Trophoblast cell (in vitro differentiated cells and primary cell): ENCODE measurements at regions not wholly inside any gene's neighbourhood (a gene's known extent, or its start where the extent isn't known, plus 50 kb on each side); places are given as distances from the start of the nearest gene placed in this dataset.

ENCODE experiments used
- DNase-seq, 2 donors: peaks; one replicate each; pipeline ENCODE4 v3.0.0-alpha.2; 2016
- H2AFZ ChIP-seq: 2 replicates; pipeline ENCODE4 v1.6.1; 2013; ENCODE audit warnings: low read length, moderate library complexity, mild to moderate bottlenecking; ENCODE audit not compliant: insufficient read depth, poor library complexity
- H2AK5ac ChIP-seq: 2 replicates; pipeline ENCODE4 v1.6.1; 2013; ENCODE audit warnings: mild to moderate bottlenecking, low read length
- H2BK120ac ChIP-seq: 2 replicates; pipeline ENCODE4 v1.6.1; 2013; ENCODE audit warnings: low read length, mild to moderate bottlenecking, moderate library complexity; ENCODE audit not compliant: insufficient read depth, poor library complexity
- H2BK12ac ChIP-seq: 2 replicates; pipeline ENCODE4 v1.6.1; 2013; ENCODE audit warnings: mild to moderate bottlenecking, low read length, moderate library complexity
- H2BK5ac ChIP-seq: 2 replicates; pipeline ENCODE4 v1.6.1; 2013; ENCODE audit warnings: low read length, low read depth, moderate library complexity, mild to moderate bottlenecking; ENCODE audit not compliant: poor library complexity
- H3K14ac ChIP-seq: 2 replicates; pipeline ENCODE4 v1.6.1; 2013; ENCODE audit warnings: mild to moderate bottlenecking, low read length
- H3K18ac ChIP-seq: 2 replicates; pipeline ENCODE4 v1.6.1; 2013; ENCODE audit warnings: mild to moderate bottlenecking, low read length
- H3K23ac ChIP-seq: 2 replicates; pipeline ENCODE4 v1.6.1; 2013; ENCODE audit warnings: low read length
- H3K27ac ChIP-seq: 2 replicates; pipeline ENCODE4 v1.5.1; 2013; ENCODE audit warnings: low read depth, mild to moderate bottlenecking, inconsistent platforms, low read length, moderate library complexity
- H3K27me3 ChIP-seq: 2 replicates; pipeline ENCODE4 v1.6.1; 2013; ENCODE audit warnings: inconsistent platforms, mild to moderate bottlenecking, low read length, moderate library complexity; ENCODE audit not compliant: insufficient read depth
- H3K36me3 ChIP-seq, 2 experiments: 1 replicate in 1 of 2; 2 replicates in 1 of 2; pipeline ENCODE4 v1.6.1; 2013; ENCODE audit warnings: low read length in 2 of 2, mild to moderate bottlenecking in 2 of 2, moderate library complexity in 1 of 2; ENCODE audit not compliant: insufficient read depth in 2 of 2, control insufficient read depth in 1 of 2
- H3K4ac ChIP-seq: 2 replicates; pipeline ENCODE4 v1.6.1; 2013; ENCODE audit warnings: low read depth, mild to moderate bottlenecking, low read length, moderate library complexity
- H3K4me1 ChIP-seq, 2 experiments: 1 replicate in 1 of 2; 2 replicates in 1 of 2; pipeline ENCODE4 v1.6.1; 2013; ENCODE audit warnings: low read length in 2 of 2, mild to moderate bottlenecking in 2 of 2, moderate library complexity in 1 of 2; ENCODE audit not compliant: insufficient read depth in 2 of 2, control insufficient read depth in 1 of 2
- H3K4me2 ChIP-seq: 2 replicates; pipeline ENCODE4 v1.6.1; 2013; ENCODE audit warnings: inconsistent platforms, mild to moderate bottlenecking, low read length, moderate library complexity
- H3K4me3 ChIP-seq: 2 replicates; pipeline ENCODE4 v1.5.1; 2013; ENCODE audit warnings: mild to moderate bottlenecking, low read depth, low read length, inconsistent platforms
- H3K79me1 ChIP-seq: one replicate; pipeline ENCODE4 v1.6.1; 2013; ENCODE audit warnings: low read length
- H3K79me2 ChIP-seq: 2 replicates; pipeline ENCODE4 v1.6.1; 2013; ENCODE audit warnings: low read length, mild to moderate bottlenecking; ENCODE audit not compliant: control insufficient read depth, insufficient read depth, poor library complexity
- H3K9ac ChIP-seq: 2 replicates; pipeline ENCODE4 v1.6.1; 2013; ENCODE audit warnings: mild to moderate bottlenecking, low read length
- H3K9me3 ChIP-seq: 2 replicates; pipeline ENCODE4 v1.6.1; 2013; ENCODE audit warnings: low read depth, mild to moderate bottlenecking, control low read depth, inconsistent platforms, low read length; ENCODE audit not compliant: insufficient read depth
- H4K12ac ChIP-seq: 2 replicates; pipeline ENCODE4 v1.6.1; 2013; ENCODE audit warnings: low read depth, mild to moderate bottlenecking, low read length, moderate library complexity
- H4K8ac ChIP-seq: 2 replicates; pipeline ENCODE4 v1.6.1; 2013; ENCODE audit warnings: low read depth, mild to moderate bottlenecking, low read length, moderate library complexity
- H4K91ac ChIP-seq: one replicate; pipeline ENCODE4 v1.6.1; 2013; ENCODE audit warnings: low read depth, mild to moderate bottlenecking, low read length, moderate library complexity
- WGBS: extraction: QIAGEN DNeasy Blood & Tissue Kit; methylation state at CpG from one replicate; pipeline ENCODE4 v1.1.7; 2013; ENCODE audit warnings: missing lambda C conversion rate; ENCODE audit not compliant: insufficient read length, insufficient coverage; ENCODE audit errors: extremely low coverage; 5-methylcytosine and 5-hydroxymethylcytosine counted together

DNA sequence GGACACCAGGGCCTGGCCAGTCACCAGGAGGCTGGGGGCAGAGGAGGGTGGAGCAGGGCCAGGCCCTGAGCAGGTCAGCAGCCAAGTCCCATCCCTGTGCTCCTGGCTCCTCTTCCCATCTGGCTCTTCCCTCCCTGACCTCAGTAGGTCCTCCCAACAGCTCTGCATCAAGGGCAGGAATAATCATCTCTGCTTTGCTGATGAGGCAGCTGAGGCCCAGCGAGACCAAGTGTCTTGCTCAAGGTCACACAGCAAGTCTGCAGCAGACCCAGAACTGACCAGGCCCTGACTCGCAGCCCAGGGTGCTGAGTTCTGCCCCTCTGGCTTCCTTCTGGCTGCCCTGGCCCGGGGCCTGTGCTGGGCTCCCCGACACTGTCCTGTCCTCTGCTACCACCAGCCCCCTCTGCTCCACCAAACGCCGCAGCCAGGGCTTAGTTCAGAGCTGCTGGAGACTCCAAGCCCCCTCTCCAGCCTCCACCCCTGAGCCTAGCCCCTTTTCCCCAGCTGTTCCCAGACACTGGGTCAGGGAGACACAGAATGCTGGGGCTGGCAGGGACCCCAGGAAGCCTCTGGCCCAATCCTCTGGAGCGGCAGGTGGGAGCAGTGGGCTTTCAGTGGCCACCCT, 224.9 kb downstream of the PTPRU start:
- Histone ChIP-seq H3K79me2 (no peaks in the 10 kb centered on the region), H4K8ac (no peak overlapping the region), H3K9ac (no peak overlapping the region), H3K27me3 (no peaks in the 10 kb centered on the region), H4K12ac (no peak overlapping the region), H3K27ac (no peak overlapping the region), H3K4me1 (no peaks in the 10 kb centered on the region), H3K4ac (no peak overlapping the region), H3K36me3 (no peaks in the 10 kb centered on the region), H3K18ac (no peak overlapping the region), H2BK12ac (no peak overlapping the region), H3K9me3 (no peaks in the 10 kb centered on the region), H2AFZ (no peak overlapping the region), H3K79me1 (no peaks in the 10 kb centered on the region), H2BK120ac (no peak overlapping the region), H3K4me2 (no peak overlapping the region), H4K91ac (no peak overlapping the region), H3K23ac (no peak overlapping the region), H3K4me3 (no peak overlapping the region), H2BK5ac (no peak overlapping the region), H3K14ac (no peak overlapping the region), H2AK5ac (no peak overlapping the region)
- no CpG with 5 or more reads among the region's 7 CpGs for WGBS
- no peak for DNase-seq

DNA sequence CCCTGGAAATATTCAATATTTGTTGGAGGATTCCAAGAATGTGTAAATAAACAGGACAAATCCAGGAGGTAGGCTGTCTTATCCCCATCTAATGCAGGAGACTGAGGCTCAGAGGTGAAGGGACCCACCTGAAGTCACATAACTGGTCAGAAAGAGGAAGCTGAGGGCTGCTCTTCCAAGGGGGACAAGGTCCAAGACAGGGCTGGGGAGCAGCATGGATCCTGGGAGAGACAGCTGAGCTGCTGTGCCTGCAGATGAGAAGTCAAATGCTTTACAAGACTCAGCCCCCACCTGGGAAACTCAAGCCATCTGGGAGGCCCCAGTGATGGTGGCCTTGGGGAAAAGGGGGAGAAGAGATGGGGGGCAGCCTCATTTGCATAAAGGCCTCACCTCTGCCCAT, 224.4 kb downstream of the PTPRU start:
- Histone ChIP-seq H3K4me3 (no peak overlapping the region), H4K8ac (no peak overlapping the region), H3K79me1 (no peaks in the 10 kb centered on the region), H4K12ac (no peak overlapping the region), H3K18ac (no peak overlapping the region), H2AFZ (no peak overlapping the region), H3K27ac (no peak overlapping the region), H2BK120ac (no peak overlapping the region), H2BK5ac (no peak overlapping the region), H3K4me1 (no peaks in the 10 kb centered on the region), H3K27me3 (no peaks in the 10 kb centered on the region), H3K4me2 (no peak overlapping the region), H2BK12ac (no peak overlapping the region), H4K91ac (no peak overlapping the region), H2AK5ac (no peak overlapping the region), H3K36me3 (no peaks in the 10 kb centered on the region), H3K9ac (no peak overlapping the region), H3K14ac (no peak overlapping the region), H3K4ac (no peak overlapping the region), H3K79me2 (no peaks in the 10 kb centered on the region), H3K9me3 (no peaks in the 10 kb centered on the region), H3K23ac (no peak overlapping the region)
- DNase-seq: no peak

DNA sequence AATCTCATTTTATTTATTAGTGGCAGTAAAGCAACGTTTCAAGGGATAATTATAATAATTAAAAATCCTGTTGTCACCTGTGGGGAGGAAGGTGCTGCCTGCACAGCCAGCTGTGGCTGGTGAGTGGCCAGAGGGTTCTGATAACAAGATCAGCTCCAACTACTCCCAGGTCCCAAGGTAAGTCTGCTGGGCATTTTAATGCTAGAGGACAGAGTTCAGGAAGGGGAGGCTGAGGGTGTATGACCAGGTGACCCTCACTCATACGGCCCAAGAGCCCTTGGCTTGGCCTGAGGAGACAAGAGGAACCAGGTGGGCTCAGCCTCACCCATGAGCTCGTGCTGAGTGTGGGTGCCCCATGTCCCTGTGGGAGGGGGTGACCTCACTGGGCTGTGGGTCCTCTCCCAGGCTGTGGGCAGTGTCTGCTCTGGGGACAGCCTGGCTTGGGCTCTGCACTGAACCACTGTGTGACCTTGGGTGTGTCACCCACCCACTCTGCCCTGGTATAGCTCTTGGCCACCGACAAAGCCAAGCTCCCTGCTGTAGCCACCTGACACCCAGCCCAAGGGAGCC, 223.8 kb downstream of the PTPRU start:
- Histone ChIP-seq H2BK5ac (no peak overlapping the region), H4K8ac (no peak overlapping the region), H3K27me3 (no peaks in the 10 kb centered on the region), H3K79me1 (no peaks in the 10 kb centered on the region), H3K4ac (no peak overlapping the region), H2BK12ac (no peak overlapping the region), H4K91ac (no peak overlapping the region), H3K14ac (no peak overlapping the region), H2AK5ac (no peak overlapping the region), H3K4me2 (no peak overlapping the region), H3K18ac (no peak overlapping the region), H2AFZ (no peak overlapping the region), H3K36me3 (no peaks in the 10 kb centered on the region), H3K9me3 (no peaks in the 10 kb centered on the region), H3K27ac (no peak overlapping the region), H3K79me2 (no peaks in the 10 kb centered on the region), H3K4me3 (peak overlapping the region; percentile 29), H3K23ac (no peak overlapping the region), H3K4me1 (no peaks in the 10 kb centered on the region), H2BK120ac (no peak overlapping the region), H3K9ac (no peak overlapping the region), H4K12ac (no peak overlapping the region)
- no peak for DNase-seq
- WGBS: no CpG with 5 or more reads among the region's 4 CpGs

DNA sequence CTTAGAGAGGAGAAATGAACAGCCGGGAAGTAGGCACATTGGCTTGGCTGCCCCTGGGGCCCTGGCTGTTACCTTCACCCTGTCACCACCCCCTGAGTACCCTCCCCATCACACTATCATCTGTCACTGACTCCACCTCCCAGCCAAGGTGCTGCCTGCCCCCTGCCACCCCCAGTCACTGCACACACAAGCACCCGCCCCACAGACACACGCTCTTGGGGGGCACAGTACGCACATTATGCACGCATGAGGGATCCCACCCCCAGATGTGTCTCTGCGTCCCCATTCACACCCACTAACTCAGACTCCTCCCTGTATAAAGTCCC, 223.3 kb downstream of the PTPRU start:
- Histone ChIP-seq H3K4ac (no peak overlapping the region), H3K27ac (no peak overlapping the region), H3K18ac (no peak overlapping the region), H2AK5ac (no peak overlapping the region), H4K12ac (no peak overlapping the region), H4K91ac (no peak overlapping the region), H3K4me2 (no peak overlapping the region), H3K79me1 (no peaks in the 10 kb centered on the region), H3K4me3 (no peak overlapping the region), H2BK12ac (no peak overlapping the region), H3K14ac (no peak overlapping the region), H3K9ac (no peak overlapping the region), H4K8ac (no peak overlapping the region), H2AFZ (no peak overlapping the region), H2BK120ac (no peak overlapping the region), H3K4me1 (no peaks in the 10 kb centered on the region), H3K79me2 (no peaks in the 10 kb centered on the region), H3K27me3 (no peaks in the 10 kb centered on the region), H3K23ac (no peak overlapping the region), H3K9me3 (no peaks in the 10 kb centered on the region), H3K36me3 (no peaks in the 10 kb centered on the region), H2BK5ac (no peak overlapping the region)
- no CpG with 5 or more reads among the region's 6 CpGs for WGBS
- DNase-seq: no peak
